ENCODE measurements at regions not wholly inside any gene's neighbourhood (a gene's known extent, or its start where the extent isn't known, plus 50 kb on each side); places are given as distances from the start of the nearest gene placed in this dataset.

- TF ChIP-seq CTCF (IDR thresholded peaks at IDR 0.05; ENCODE audit: insufficient read depth, low read length) (no peak), POLR2AphosphoS5 (IDR thresholded peaks at IDR 0.05; ENCODE audit: low read depth) (no peak), GABPA (IDR thresholded peaks at IDR 0.05; ENCODE audit: low read depth) (no peak)
Measured at GRCh38 chr1:94296018-94296417, 58.6 kb upstream of the ARHGAP29 start.

All from HL-60 (cell line).